ENCODE measurements at regions not wholly inside any gene's neighbourhood (a gene's known extent, or its start where the extent isn't known, plus 50 kb on each side); places are given as distances from the start of the nearest gene placed in this dataset.

DNA sequence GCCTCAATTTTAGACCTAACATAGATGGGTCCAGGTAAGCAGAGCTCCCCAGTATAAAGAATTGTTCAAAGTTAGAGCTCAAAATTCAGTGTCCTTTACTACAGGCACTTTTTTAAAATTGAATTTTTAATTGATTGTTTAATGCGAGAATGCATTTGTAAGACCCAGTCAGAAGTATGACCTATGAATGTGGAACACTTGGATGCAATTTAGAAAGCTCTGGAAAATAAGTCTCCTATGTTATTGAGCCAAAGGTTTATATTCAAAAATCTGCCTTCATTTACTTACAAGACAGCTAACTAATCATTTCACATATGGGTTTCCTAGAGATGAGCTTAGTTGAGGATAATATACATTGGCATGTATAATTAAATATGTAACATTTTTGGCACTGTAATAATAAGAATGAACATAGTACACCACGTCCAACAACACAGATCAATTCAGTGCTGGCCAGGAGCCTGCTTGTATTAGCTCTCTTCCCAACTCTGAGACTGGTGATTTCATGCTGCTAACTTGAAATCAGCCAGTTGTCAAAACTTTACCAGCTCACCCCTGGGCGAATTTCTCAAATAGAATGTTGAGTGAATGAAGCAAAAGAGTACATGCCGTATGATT is 197.2 kb upstream of the NPY2R start (continued):
- TF ChIP-seq, protein P1, sequence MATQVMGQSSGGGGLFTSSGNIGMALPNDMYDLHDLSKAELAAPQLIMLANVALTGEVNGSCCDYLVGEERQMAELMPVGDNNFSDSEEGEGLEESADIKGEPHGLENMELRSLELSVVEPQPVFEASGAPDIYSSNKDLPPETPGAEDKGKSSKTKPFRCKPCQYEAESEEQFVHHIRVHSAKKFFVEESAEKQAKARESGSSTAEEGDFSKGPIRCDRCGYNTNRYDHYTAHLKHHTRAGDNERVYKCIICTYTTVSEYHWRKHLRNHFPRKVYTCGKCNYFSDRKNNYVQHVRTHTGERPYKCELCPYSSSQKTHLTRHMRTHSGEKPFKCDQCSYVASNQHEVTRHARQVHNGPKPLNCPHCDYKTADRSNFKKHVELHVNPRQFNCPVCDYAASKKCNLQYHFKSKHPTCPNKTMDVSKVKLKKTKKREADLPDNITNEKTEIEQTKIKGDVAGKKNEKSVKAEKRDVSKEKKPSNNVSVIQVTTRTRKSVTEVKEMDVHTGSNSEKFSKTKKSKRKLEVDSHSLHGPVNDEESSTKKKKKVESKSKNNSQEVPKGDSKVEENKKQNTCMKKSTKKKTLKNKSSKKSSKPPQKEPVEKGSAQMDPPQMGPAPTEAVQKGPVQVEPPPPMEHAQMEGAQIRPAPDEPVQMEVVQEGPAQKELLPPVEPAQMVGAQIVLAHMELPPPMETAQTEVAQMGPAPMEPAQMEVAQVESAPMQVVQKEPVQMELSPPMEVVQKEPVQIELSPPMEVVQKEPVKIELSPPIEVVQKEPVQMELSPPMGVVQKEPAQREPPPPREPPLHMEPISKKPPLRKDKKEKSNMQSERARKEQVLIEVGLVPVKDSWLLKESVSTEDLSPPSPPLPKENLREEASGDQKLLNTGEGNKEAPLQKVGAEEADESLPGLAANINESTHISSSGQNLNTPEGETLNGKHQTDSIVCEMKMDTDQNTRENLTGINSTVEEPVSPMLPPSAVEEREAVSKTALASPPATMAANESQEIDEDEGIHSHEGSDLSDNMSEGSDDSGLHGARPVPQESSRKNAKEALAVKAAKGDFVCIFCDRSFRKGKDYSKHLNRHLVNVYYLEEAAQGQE (IDR thresholded peaks at IDR 0.05): no peak
- TF ChIP-seq GATA3 (IDR thresholded peaks at IDR 0.05; ENCODE audit: borderline replicate concordance) (no peak), EHF (CRISPR knock-in tag; IDR thresholded peaks at IDR 0.05) (no peak), CHD4 (IDR thresholded peaks at IDR 0.05; ENCODE audit: borderline replicate concordance) (no peak), JUN (IDR thresholded peaks at IDR 0.05) (no peak), POLR2A (IDR thresholded peaks at IDR 0.05; ENCODE audit: low read length) (no peak), FOSB (CRISPR knock-in tag; IDR thresholded peaks at IDR 0.05) (no peak), USF2 (IDR thresholded peaks at IDR 0.05) (no peak), MAFK (IDR thresholded peaks at IDR 0.05; ENCODE audit: partially characterized antibody) (no peak), NR3C1 (IDR thresholded peaks at IDR 0.05) (no peak)

DNA sequence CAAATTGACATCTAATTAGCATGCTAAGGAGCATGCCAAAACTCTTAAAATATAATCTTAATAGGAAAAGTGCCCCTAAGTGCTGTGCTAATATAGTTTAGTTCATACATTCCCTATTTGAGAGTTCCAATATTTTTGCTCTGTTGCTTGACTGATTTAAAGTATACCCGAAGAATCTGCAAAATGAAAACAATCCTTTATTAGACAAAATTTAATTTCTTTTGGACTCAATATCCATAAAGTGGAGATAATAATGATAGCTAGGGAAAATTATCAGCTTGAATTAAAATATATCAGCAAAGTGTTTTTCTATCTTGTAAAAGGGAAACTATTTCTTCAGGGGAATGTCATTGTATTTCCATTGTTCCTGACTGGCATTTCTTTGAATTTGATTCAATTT is 196.0 kb upstream of the NPY2R start:
- H3K9me3 ChIP-seq: no peaks in the 10 kb centered on the region
- FAIRE-seq (no peak), DNase-seq (ENCODE audit: low read depth in 1 of 2, low spot score in 1 of 2) (no peak), ATAC-seq (no peak)
- no peak overlapping the region for H3K4me2 ChIP-seq
- WGBS (ENCODE audit: missing lambda C conversion rate): 3% methylated on average over 1 of the region's 1 CpG
- no peak overlapping the region for H3K4me3 ChIP-seq
- TF ChIP-seq HMGXB4 (CRISPR knock-in tag; IDR thresholded peaks at IDR 0.05; ENCODE audit: borderline replicate concordance) (no peak), GATA3 (IDR thresholded peaks at IDR 0.05; ENCODE audit: borderline replicate concordance) (no peak), EHF (CRISPR knock-in tag; IDR thresholded peaks at IDR 0.05) (no peak), NPAS2 (CRISPR knock-in tag; IDR thresholded peaks at IDR 0.05; ENCODE audit: borderline replicate concordance) (no peak), MAZ (IDR thresholded peaks at IDR 0.05; ENCODE audit: borderline replicate concordance, low read depth, low read length) (no peak), PHF8 (IDR thresholded peaks at IDR 0.05; ENCODE audit: borderline replicate concordance, low read depth) (no peak)
- no peaks in the 10 kb centered on the region for H3K4me1 ChIP-seq
- ChIA-PET POLR2A (no interaction called here), CTCF (no interaction called here)
- H3K27ac ChIP-seq: no peak overlapping the region

GRCh38 chr4:155017426-155017825 is 191.0 kb upstream of the NPY2R start:
- TF ChIP-seq ESRRA (IDR thresholded peaks at IDR 0.05; ENCODE audit: borderline replicate concordance, low read length) (no peak), NPAS2 (CRISPR knock-in tag; IDR thresholded peaks at IDR 0.05; ENCODE audit: borderline replicate concordance) (no peak), USF2 (IDR thresholded peaks at IDR 0.05) (no peak), GATA3 (IDR thresholded peaks at IDR 0.05; ENCODE audit: borderline replicate concordance) (no peak), HOXB13 (CRISPR knock-in tag; IDR thresholded peaks at IDR 0.05; ENCODE audit: low read depth) (no peak), RCOR1 (IDR thresholded peaks at IDR 0.05; ENCODE audit: low read depth, low read length) (no peak), FOSL2 (IDR thresholded peaks at IDR 0.05) (no peak), FOSL2 (CRISPR knock-in tag; IDR thresholded peaks at IDR 0.05) (no peak), FOSB (CRISPR knock-in tag; IDR thresholded peaks at IDR 0.05) (no peak), ZC3H11A (IDR thresholded peaks at IDR 0.05) (no peak), ATOH8 (CRISPR knock-in tag; IDR thresholded peaks at IDR 0.05; ENCODE audit: low read depth) (no peak), PHF8 (IDR thresholded peaks at IDR 0.05; ENCODE audit: borderline replicate concordance, low read depth) (no peak), TP53 (CRISPR knock-in tag; IDR thresholded peaks at IDR 0.05) (no peak), E2F6 (IDR thresholded peaks at IDR 0.05; ENCODE audit: borderline replicate concordance, low read depth) (no peak), HOXA7 (CRISPR knock-in tag; IDR thresholded peaks at IDR 0.05) (no peak), CHD4 (IDR thresholded peaks at IDR 0.05; ENCODE audit: borderline replicate concordance) (no peak)
- TF ChIP-seq, protein P2, sequence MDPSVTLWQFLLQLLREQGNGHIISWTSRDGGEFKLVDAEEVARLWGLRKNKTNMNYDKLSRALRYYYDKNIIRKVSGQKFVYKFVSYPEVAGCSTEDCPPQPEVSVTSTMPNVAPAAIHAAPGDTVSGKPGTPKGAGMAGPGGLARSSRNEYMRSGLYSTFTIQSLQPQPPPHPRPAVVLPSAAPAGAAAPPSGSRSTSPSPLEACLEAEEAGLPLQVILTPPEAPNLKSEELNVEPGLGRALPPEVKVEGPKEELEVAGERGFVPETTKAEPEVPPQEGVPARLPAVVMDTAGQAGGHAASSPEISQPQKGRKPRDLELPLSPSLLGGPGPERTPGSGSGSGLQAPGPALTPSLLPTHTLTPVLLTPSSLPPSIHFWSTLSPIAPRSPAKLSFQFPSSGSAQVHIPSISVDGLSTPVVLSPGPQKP (IDR thresholded peaks at IDR 0.05; ENCODE audit: low read depth, low read length): no peak
- no peak for DNase-seq (ENCODE audit: low read depth in 1 of 2, low spot score in 1 of 2)
- H3K4me2 ChIP-seq: no peak overlapping the region
- no peak for FAIRE-seq
- H3K4me1 ChIP-seq: no peaks in the 10 kb centered on the region
- no peak overlapping the region for H3K4me3 ChIP-seq
- no peak overlapping the region for H3K27ac ChIP-seq
- ATAC-seq: no peak
- CTCF ChIA-PET: no interaction called here
- POLR2A ChIA-PET: no interaction called here
- H3K9me3 ChIP-seq: no peaks in the 10 kb centered on the region

All from A549 (cell line).